Body of pancreas (tissue), 4 donors: ENCODE measurements at regions not wholly inside any gene's neighbourhood (a gene's known extent, or its start where the extent isn't known, plus 50 kb on each side); places are given as distances from the start of the nearest gene placed in this dataset.

ENCODE experiments used
- CTCF ChIP-seq, 7 experiments: fragments of 450-650 bp in 4 of 7; fragments of 200-600 bp in 3 of 7; sonication (generic) in 3 of 7; IDR thresholded peaks; one replicate each; pipeline ENCODE4 v1.5.1; 2016 to 2019; ENCODE audit warnings: antibody characterized with exemption in 7 of 7
- POLR2A ChIP-seq, 3 donors: fragments of 450-650 bp; IDR thresholded peaks; one replicate each; pipeline ENCODE4 v1.6.1; 2016; ENCODE audit warnings: antibody characterized with exemption in 3 of 3, mild to moderate bottlenecking in 2 of 3

- no peak for TF ChIP-seq POLR2A (IDR thresholded peaks at IDR 0.05)
- TF ChIP-seq CTCF (IDR thresholded peaks at IDR 0.05), result no peak
Measured at GRCh38 chr6:94254689-94255088, 835.3 kb upstream of the EPHA7 start.
